IMR-90 (cell line): ENCODE measurements at regions not wholly inside any gene's neighbourhood (a gene's known extent, or its start where the extent isn't known, plus 50 kb on each side); places are given as distances from the start of the nearest gene placed in this dataset.

Experiments
- ATAC-seq: fragments of 200-7000 bp; cut with Tn5 transposase; 2 replicates; pipeline ENCODE4 v1.9.1; 2020; ENCODE audit warnings: low read depth, mild to moderate bottlenecking, moderate library complexity
- BruUV-seq: library from RNA; stranded (reverse); fragments of 400-500 nt; replicated peaks from 2 replicates; lab custom pipeline; 2021; lab: Mats Ljungman, UMichigan
- CTCF ChIA-PET: fragments of 300-600 bp; formaldehyde crosslinking; extraction: SDS; loops from one replicate; lab custom pipeline; 2021; ENCODE audit warnings: antibody characterized with exemption; lab: Yijun Ruan, JAX
- POLR2A ChIA-PET: fragments of 300-600 bp; sonication (Branson Sonifier 250); formaldehyde crosslinking; loops from one replicate; lab custom pipeline; 2022; ENCODE audit warnings: antibody characterized with exemption; ENCODE audit not compliant: unreplicated experiment; lab: Charles Lee
- DNase-seq: peaks from one replicate; pipeline ENCODE4 v3.0.0; 2013
- H2AFZ ChIP-seq: replicated peaks from 2 replicates; pipeline ENCODE3; 2013; ENCODE audit warnings: low read length, mild to moderate bottlenecking; ENCODE audit not compliant: poor library complexity
- H2AK5ac ChIP-seq: 2 replicates; pipeline ENCODE4 v1.6.1; 2013; ENCODE audit warnings: low read depth, low read length, inconsistent platforms
- H2AK9ac ChIP-seq: replicated peaks from 2 replicates; pipeline ENCODE3; 2013; ENCODE audit warnings: mild to moderate bottlenecking, low read depth, low read length, moderate library complexity; ENCODE audit not compliant: poor library complexity
- H2BK120ac ChIP-seq: 2 replicates; pipeline ENCODE4 v1.6.1; 2013; ENCODE audit warnings: low read depth, low read length, inconsistent platforms
- H2BK15ac ChIP-seq: 3 replicates; pipeline ENCODE4 v1.6.1; 2013; ENCODE audit warnings: low read depth, low read length, inconsistent platforms
- H2BK20ac ChIP-seq: 2 replicates; pipeline ENCODE4 v1.6.1; 2013; ENCODE audit warnings: low read depth, mild to moderate bottlenecking, inconsistent platforms, low read length, moderate library complexity
- H2BK5ac ChIP-seq: 2 replicates; pipeline ENCODE4 v1.6.1; 2013; ENCODE audit warnings: mild to moderate bottlenecking, low read depth, low read length, inconsistent platforms; ENCODE audit not compliant: poor library complexity, severe bottlenecking
- H3K14ac ChIP-seq: replicated peaks from 2 replicates; pipeline ENCODE4 v1.6.1; 2013; ENCODE audit warnings: low read depth, low read length, inconsistent platforms
- H3K18ac ChIP-seq: 2 replicates; pipeline ENCODE4 v1.6.1; 2013; ENCODE audit warnings: low read depth, low read length, control low read depth
- H3K23ac ChIP-seq: 2 replicates; pipeline ENCODE4 v1.6.1; 2013; ENCODE audit warnings: low read depth, low read length, inconsistent platforms
- H3K27ac ChIP-seq: 2 replicates; pipeline ENCODE4 v1.5.1; 2013; ENCODE audit warnings: mild to moderate bottlenecking, control low read depth, low read length; ENCODE audit not compliant: insufficient read depth
- H3K27me3 ChIP-seq: 2 replicates; pipeline ENCODE4 v1.6.1; 2013; ENCODE audit warnings: low read length; ENCODE audit not compliant: control insufficient read depth, insufficient read depth
- H3K36me3 ChIP-seq: 2 replicates; pipeline ENCODE4 v1.6.1; 2013; ENCODE audit warnings: low read length, mixed read lengths; ENCODE audit not compliant: control insufficient read depth, insufficient read depth
- H3K4ac ChIP-seq: 2 replicates; pipeline ENCODE4 v1.6.1; 2013; ENCODE audit warnings: low read depth, low read length, inconsistent platforms
- H3K4me1 ChIP-seq: 2 replicates; pipeline ENCODE4 v1.6.1; 2013; ENCODE audit warnings: low read length, mixed read lengths; ENCODE audit not compliant: control insufficient read depth, insufficient read depth
- H3K4me2 ChIP-seq: 2 replicates; pipeline ENCODE4 v1.6.1; 2013; ENCODE audit warnings: low read depth, mild to moderate bottlenecking, control low read depth, low read length, moderate library complexity
- H3K4me3 ChIP-seq: 2 replicates; pipeline ENCODE4 v1.5.1; 2013; ENCODE audit warnings: low read depth, mild to moderate bottlenecking, control low read depth, low read length, moderate library complexity; ENCODE audit not compliant: insufficient read depth
- H3K56ac ChIP-seq: 2 replicates; pipeline ENCODE4 v1.6.1; 2013; ENCODE audit warnings: low read length, inconsistent platforms; ENCODE audit not compliant: insufficient read depth; ENCODE audit errors: extremely low read depth
- H3K79me1 ChIP-seq, 2 experiments: 2 replicates each; pipeline ENCODE4 v1.6.1; 2013; ENCODE audit warnings: low read length in 2 of 2, inconsistent platforms in 1 of 2, low read depth in 1 of 2
- H3K9ac ChIP-seq: 2 replicates; pipeline ENCODE4 v1.6.1; 2013; ENCODE audit warnings: low read depth, low read length, control low read depth
- H3K9me1 ChIP-seq: 2 replicates; pipeline ENCODE4 v1.6.1; 2013; ENCODE audit warnings: low read length, inconsistent platforms; ENCODE audit not compliant: insufficient read depth
- H3K9me3 ChIP-seq: 2 replicates; pipeline ENCODE4 v1.6.1; 2013; ENCODE audit warnings: low read length; ENCODE audit not compliant: control insufficient read depth, insufficient read depth
- H4K20me1 ChIP-seq: 2 replicates; pipeline ENCODE4 v1.6.1; 2013; ENCODE audit warnings: low read length, inconsistent platforms; ENCODE audit not compliant: insufficient read depth
- H4K5ac ChIP-seq: 2 replicates; pipeline ENCODE4 v1.6.1; 2013; ENCODE audit warnings: mild to moderate bottlenecking, low read depth, low read length, control low read depth
- H4K8ac ChIP-seq, 2 experiments: 2 replicates each; pipeline ENCODE4 v1.6.1; 2013; ENCODE audit warnings: low read depth in 2 of 2, low read length in 2 of 2, control low read depth in 1 of 2, inconsistent platforms in 1 of 2
- H4K91ac ChIP-seq: 2 replicates; pipeline ENCODE4 v1.6.1; 2013; ENCODE audit warnings: low read depth, low read length, inconsistent platforms; ENCODE audit not compliant: insufficient read depth
- BHLHE40 ChIP-seq: fragments of 150-350 bp; IDR thresholded peaks from 2 replicates; pipeline ENCODE4 v1.6.1; 2016; ENCODE audit warnings: mild to moderate bottlenecking, low read depth, low read length
- CEBPB ChIP-seq: IDR thresholded peaks from 2 replicates; pipeline ENCODE4 v1.6.1; 2012; ENCODE audit warnings: low read depth, low read length, improper control_type of control experiment
- CHD1 ChIP-seq: IDR thresholded peaks from 2 replicates; pipeline ENCODE4 v1.6.1; 2012; ENCODE audit warnings: low read depth, low read length, improper control_type of control experiment
- FOS ChIP-seq: fragments of 150-350 bp; IDR thresholded peaks from 2 replicates; pipeline ENCODE4 v1.6.1; 2016; ENCODE audit warnings: low read depth, low read length
- MAFK ChIP-seq: IDR thresholded peaks from 2 replicates; pipeline ENCODE4 v1.6.1; 2012; ENCODE audit warnings: low read depth, low read length, improper control_type of control experiment
- MAZ ChIP-seq: IDR thresholded peaks from 2 replicates; pipeline ENCODE4 v1.6.1; 2012; ENCODE audit warnings: low read depth, mild to moderate bottlenecking, low read length, improper control_type of control experiment, moderate library complexity, borderline replicate concordance
- MXI1 ChIP-seq: IDR thresholded peaks from 2 replicates; pipeline ENCODE4 v1.6.1; 2012; ENCODE audit warnings: low read depth, mild to moderate bottlenecking, low read length, moderate library complexity, borderline replicate concordance
- NFE2L2 ChIP-seq: fragments of 150-350 bp; IDR thresholded peaks from 2 replicates; pipeline ENCODE4 v1.6.1; 2016; ENCODE audit warnings: low read depth, mild to moderate bottlenecking, low read length
- POLR2A ChIP-seq: IDR thresholded peaks from 2 replicates; pipeline ENCODE4 v1.6.1; 2012; ENCODE audit warnings: mild to moderate bottlenecking, low read depth, low read length
- RAD21 ChIP-seq: IDR thresholded peaks from 2 replicates; pipeline ENCODE4 v1.6.1; 2012; ENCODE audit warnings: low read length, improper control_type of control experiment
- RCOR1 ChIP-seq: IDR thresholded peaks from 2 replicates; pipeline ENCODE4 v1.6.1; 2012; ENCODE audit warnings: mild to moderate bottlenecking, low read length, improper control_type of control experiment; ENCODE audit not compliant: insufficient replicate concordance
- RFX5 ChIP-seq: IDR thresholded peaks from 2 replicates; pipeline ENCODE4 v1.8.0; 2012; ENCODE audit warnings: low read depth, mild to moderate bottlenecking, low read length, moderate library complexity
- SMC3 ChIP-seq: fragments of 150-350 bp; IDR thresholded peaks from 2 replicates; pipeline ENCODE4 v1.6.1; 2016; ENCODE audit warnings: low read depth, mild to moderate bottlenecking, antibody characterized with exemption, low read length, moderate library complexity
- WGBS, 2 experiments: methylation state at CpG; one replicate each; pipeline versions ENCODE4 v1.1.5 to v1.1.7; 2013; ENCODE audit warnings: missing lambda C conversion rate in 2 of 2; ENCODE audit not compliant: insufficient read length in 1 of 2; ENCODE audit errors: extremely low coverage in 2 of 2; 5-methylcytosine and 5-hydroxymethylcytosine counted together
- dilution Hi-C: fragments of 300-500 bp; cut with HindIII; formaldehyde crosslinking; loops from one replicate; pipeline ENCODE4 v1.14.3; 2018; ENCODE audit warnings: low sequenced_read_pairs; ENCODE audit not compliant: unreplicated experiment
- in situ Hi-C: fragments of 300-500 bp; cut with MboI; formaldehyde crosslinking; loops from 3 replicates; pipeline ENCODE4 v1.14.3; 2019; ENCODE audit warnings: low sequenced_read_pairs, inconsistent platforms, mixed read lengths
- intact Hi-C: fragments of 100-400 bp; cut with micrococcal nuclease; formaldehyde crosslinking; loops from 2 replicates; pipeline ENCODE4 v1.10.0; 2022
- TF ChIP-seq, protein P1 (sequence below): fragments of 150-350 bp; IDR thresholded peaks from 2 replicates; pipeline ENCODE4 v1.6.1; 2016; ENCODE audit warnings: low read depth, mild to moderate bottlenecking, low read length, moderate library complexity, borderline replicate concordance
- TF ChIP-seq, protein P2 (sequence below): conservative IDR thresholded peaks from 2 replicates; pipeline ENCODE4 v1.5.1; 2012; ENCODE audit warnings: mild to moderate bottlenecking, low read depth, low read length, improper control_type of control experiment
- TF ChIP-seq, protein P3 (sequence below): fragments of 150-350 bp; IDR thresholded peaks from 2 replicates; pipeline ENCODE4 v1.6.1; 2017; ENCODE audit warnings: mild to moderate bottlenecking, antibody characterized with exemption, low read length, low read depth

DNA sequence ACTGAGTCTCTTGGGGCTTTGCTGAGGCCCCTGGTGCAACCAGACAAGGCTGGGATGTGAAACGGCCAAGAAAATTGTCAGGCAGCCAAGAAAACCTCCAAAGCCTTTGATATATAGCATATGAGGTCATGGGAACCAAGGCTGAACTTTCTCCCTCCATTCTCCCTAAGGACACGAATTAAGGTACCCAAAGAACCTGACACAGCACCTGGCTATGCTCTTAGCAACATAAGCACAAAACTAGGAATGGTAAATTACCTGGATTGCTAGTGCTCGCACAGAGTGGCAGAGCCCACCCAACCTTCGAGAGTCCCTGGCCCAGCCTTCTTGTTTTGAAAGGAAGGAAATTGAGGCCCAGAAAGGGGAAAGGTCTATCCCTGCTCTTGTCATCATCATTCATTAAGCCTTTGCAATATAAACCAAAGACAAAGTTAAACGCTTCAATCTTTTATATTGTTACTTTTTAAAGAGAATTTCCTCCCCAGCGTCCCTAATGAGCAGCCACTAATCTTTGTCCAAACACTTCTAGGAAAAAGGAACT lies 220.0 kb upstream of the NR4A3 start:
- Histone ChIP-seq H4K91ac (no peak overlapping the region), H3K9me1 (no peaks in the 10 kb centered on the region), H3K56ac (no peak overlapping the region), H3K4me2 (no peak overlapping the region), H3K18ac (no peak overlapping the region), H2BK120ac (no peak overlapping the region), H3K27ac (no peak overlapping the region), H3K4me3 (no peak overlapping the region), H3K79me1 (no peaks in the 10 kb centered on the region), H3K9ac (no peak overlapping the region), H3K9me3 (0 out of 2 replicates have a peak, but pooled peaks cover 2% of the 10 kb centered on the region), H2AK5ac (no peak overlapping the region), H3K36me3 (no peaks in the 10 kb centered on the region), H4K5ac (no peak overlapping the region), H4K20me1 (no peaks in the 10 kb centered on the region), H3K14ac (no peak overlapping the region), H2BK15ac (no peak overlapping the region), H4K8ac (no peak overlapping the region), H3K23ac (no peak overlapping the region), H2BK20ac (no peak overlapping the region), H3K4me1 (no peaks in the 10 kb centered on the region), H3K27me3 (peaks cover 5% of the 10 kb centered on the region), H2AFZ (no peak overlapping the region), H2BK5ac (no peak overlapping the region), H3K4ac (no peak overlapping the region), H2AK9ac (no peak overlapping the region)
- DNase-seq (no peak), ATAC-seq (no peak)
- dilution Hi-C loops (no loop called here), in situ Hi-C loops (no loop called here), intact Hi-C loops (no loop called here)
- ChIA-PET CTCF (no interaction called here), POLR2A (no interaction called here)
- BruUV-seq = no TSS peak
- WGBS, 2 experiments = no CpG with 5 or more reads among the region's 6 CpGs
- TF ChIP-seq BHLHE40 (no peak), FOS (no peak), MAFK (no peak), NFE2L2 (no peak), RFX5 (no peak), CHD1 (no peak), MAZ (no peak), RAD21 (no peak), RCOR1 (no peak), POLR2A (no peak), SMC3 (no peak), CEBPB (no peak), MXI1 (no peak)
- TF ChIP-seq, protein P1, sequence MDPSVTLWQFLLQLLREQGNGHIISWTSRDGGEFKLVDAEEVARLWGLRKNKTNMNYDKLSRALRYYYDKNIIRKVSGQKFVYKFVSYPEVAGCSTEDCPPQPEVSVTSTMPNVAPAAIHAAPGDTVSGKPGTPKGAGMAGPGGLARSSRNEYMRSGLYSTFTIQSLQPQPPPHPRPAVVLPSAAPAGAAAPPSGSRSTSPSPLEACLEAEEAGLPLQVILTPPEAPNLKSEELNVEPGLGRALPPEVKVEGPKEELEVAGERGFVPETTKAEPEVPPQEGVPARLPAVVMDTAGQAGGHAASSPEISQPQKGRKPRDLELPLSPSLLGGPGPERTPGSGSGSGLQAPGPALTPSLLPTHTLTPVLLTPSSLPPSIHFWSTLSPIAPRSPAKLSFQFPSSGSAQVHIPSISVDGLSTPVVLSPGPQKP = no peak
- TF ChIP-seq, protein P2, sequence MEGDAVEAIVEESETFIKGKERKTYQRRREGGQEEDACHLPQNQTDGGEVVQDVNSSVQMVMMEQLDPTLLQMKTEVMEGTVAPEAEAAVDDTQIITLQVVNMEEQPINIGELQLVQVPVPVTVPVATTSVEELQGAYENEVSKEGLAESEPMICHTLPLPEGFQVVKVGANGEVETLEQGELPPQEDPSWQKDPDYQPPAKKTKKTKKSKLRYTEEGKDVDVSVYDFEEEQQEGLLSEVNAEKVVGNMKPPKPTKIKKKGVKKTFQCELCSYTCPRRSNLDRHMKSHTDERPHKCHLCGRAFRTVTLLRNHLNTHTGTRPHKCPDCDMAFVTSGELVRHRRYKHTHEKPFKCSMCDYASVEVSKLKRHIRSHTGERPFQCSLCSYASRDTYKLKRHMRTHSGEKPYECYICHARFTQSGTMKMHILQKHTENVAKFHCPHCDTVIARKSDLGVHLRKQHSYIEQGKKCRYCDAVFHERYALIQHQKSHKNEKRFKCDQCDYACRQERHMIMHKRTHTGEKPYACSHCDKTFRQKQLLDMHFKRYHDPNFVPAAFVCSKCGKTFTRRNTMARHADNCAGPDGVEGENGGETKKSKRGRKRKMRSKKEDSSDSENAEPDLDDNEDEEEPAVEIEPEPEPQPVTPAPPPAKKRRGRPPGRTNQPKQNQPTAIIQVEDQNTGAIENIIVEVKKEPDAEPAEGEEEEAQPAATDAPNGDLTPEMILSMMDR = no peak
- TF ChIP-seq, protein P3, sequence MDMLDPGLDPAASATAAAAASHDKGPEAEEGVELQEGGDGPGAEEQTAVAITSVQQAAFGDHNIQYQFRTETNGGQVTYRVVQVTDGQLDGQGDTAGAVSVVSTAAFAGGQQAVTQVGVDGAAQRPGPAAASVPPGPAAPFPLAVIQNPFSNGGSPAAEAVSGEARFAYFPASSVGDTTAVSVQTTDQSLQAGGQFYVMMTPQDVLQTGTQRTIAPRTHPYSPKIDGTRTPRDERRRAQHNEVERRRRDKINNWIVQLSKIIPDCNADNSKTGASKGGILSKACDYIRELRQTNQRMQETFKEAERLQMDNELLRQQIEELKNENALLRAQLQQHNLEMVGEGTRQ = no peak
